HG02610 (cell line): ENCODE measurements at regions not wholly inside any gene's neighbourhood (a gene's known extent, or its start where the extent isn't known, plus 50 kb on each side); places are given as distances from the start of the nearest gene placed in this dataset.

Source experiments
- ATAC-seq: cut with Tn5 transposase; IDR thresholded peaks from one replicate; pipeline ENCODE4 v1.9.1; 2021; ENCODE audit warnings: mild to moderate bottlenecking, moderate library complexity; ENCODE audit not compliant: unreplicated experiment

- ATAC-seq: no peak
Measured at GRCh38 chr13:30128095-30128494, 179.3 kb downstream of the KATNAL1 start.

DNA sequence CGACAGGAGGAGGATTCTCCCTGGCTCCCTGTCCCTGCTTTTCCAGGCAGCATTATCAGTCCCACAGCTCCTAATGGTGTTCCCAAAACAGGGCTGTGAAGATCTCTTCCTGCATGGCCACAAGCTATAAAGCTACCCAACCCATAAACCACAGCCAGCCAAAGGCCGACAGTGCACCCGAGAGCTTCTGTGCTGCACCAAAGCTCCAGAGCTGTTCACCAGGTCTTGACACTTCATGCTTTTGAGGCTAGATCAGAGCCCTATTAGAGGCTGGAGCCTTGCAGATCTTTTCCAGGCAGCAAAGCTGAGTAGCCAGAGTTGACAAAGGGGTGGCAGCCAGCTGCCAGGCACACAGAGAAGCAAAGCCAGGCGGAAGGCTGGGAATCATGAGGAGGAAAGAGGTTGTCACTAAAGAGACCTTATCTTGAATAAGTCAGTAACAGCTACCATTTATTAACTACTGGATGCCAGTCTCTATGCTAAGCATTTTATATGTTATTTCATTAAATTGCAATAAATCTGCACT lies 180.4 kb downstream of the KATNAL1 start:
- ATAC-seq: no peak

GRCh38 chr13:30125422-30126073 lies 181.8 kb downstream of the KATNAL1 start:
- ATAC-seq: no peak

GRCh38 chr13:30124131-30124768 lies 183.1 kb downstream of the KATNAL1 start:
- ATAC-seq: no peak

GRCh38 chr13:30123575-30123974 lies 183.8 kb downstream of the KATNAL1 start:
- ATAC-seq: no peak

DNA sequence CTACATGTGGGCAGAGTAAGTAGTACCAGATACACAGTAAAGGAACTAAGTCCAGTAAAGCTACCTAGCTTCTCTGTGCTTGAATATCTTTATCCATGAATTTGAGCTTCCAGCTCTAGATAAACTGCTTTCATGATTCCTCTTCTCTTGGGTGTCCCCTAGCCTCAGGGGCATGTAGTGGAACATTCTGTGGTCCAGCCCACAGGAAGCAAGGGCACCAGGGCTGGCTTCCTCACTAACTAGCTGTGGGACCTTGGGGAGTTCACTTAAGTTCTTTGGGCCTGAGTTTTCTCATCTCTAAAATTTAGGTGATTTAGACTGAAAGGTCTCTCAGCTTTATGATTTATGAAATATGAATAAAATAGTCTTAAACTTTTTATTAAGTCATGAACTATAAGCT lies 185.7 kb downstream of the KATNAL1 start:
- ATAC-seq: no peak

- no peak for ATAC-seq
Measured at GRCh38 chr13:30121244-30121643, 186.1 kb downstream of the KATNAL1 start.

DNA sequence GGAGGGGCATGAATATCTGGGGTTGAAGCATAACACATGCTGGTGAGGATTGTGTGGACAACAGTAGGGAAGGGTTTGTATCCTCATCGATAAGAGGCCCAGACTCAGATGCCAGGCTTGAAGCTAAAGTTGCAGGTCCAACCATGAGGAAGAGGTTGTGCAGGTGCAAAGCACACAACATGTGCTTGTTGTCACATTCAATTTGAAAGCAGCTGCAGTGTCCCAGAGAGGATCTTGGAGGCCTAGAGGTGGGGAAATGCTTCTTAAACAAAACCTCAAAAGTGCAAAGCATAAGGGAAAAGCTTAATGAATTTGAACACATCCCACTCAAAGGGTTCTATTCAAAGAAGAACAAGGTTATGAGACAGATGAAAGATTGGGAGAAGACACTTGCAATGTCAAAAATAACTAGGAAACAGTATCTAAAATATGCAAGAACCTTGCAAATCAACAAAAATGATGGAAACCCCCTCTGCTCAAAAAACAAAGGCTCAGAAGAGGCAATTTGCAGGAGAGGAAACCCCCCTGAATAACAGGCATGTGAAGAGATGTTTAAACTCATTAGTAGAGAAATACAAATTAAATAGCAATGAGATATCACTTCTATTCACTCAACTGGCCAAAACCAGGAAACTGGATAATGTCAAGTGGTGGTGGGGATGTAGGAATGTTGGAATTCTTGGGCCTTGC lies 187.1 kb downstream of the KATNAL1 start:
- ATAC-seq: no peak

DNA sequence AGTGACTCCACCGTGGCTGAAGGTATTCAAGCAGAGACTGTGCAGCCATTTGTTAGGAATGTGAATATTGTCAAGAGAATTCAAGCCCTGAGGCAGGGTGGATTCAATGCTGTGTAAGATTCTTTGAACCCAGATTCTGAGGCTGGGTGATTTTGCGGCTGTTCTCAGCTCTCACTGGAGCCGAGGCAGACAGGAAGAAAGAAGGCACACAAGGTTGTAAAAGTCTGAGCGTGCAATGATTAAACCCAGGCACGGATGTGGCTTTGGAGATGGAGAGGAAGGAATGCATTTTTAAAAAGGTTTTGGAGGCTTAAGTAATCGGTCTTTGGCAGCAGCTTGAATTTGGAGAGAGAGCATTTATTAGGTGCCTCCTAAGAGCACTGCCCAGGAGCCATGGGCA lies 187.9 kb downstream of the KATNAL1 start:
- no peak for ATAC-seq

DNA sequence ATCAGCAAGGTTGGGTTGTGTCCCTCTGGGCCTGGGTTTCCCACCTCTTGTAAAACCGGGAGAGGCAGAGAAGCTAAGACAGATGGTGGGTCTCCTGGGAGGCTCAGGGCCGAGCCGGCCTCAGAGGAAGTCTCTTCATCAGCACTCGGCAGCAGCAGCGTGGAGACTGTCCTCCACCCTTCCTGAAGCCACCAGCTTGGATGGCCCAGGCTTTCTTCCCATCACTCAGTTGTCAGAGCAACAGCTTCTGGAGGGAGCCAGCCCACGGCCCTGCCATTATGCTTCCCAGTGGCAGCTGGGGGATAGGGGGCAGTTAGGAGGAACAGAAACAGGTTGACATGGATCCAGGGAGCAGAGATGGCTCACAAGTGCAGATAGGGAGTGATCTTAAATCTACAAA lies 191.0 kb downstream of the KATNAL1 start:
- ATAC-seq: no peak

DNA sequence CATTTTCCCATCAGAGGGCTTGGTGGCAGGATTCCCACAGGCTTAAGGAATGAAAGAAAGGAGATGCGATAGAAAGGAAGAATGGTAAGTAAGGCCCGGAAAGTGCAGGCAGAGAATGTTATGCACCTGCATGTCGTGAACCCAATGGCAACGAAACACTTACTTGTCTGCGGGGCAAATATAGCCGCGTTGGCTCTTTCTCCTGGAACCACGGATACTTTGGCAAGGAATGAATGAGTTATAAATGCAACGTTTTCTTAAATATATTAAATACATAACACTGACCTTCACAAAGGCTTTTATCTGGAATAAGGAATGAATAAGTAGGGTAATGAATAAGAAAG lies 192.1 kb downstream of the KATNAL1 start:
- ATAC-seq: no peak

- peak; percentile 86 for ATAC-seq
Measured at GRCh38 chr13:30114571-30115256, 192.6 kb downstream of the KATNAL1 start.

GRCh38 chr13:30113983-30114570 lies 193.3 kb downstream of the KATNAL1 start:
- no peak for ATAC-seq

- ATAC-seq: no peak
Measured at GRCh38 chr13:30113551-30113950, 193.8 kb downstream of the KATNAL1 start.

DNA sequence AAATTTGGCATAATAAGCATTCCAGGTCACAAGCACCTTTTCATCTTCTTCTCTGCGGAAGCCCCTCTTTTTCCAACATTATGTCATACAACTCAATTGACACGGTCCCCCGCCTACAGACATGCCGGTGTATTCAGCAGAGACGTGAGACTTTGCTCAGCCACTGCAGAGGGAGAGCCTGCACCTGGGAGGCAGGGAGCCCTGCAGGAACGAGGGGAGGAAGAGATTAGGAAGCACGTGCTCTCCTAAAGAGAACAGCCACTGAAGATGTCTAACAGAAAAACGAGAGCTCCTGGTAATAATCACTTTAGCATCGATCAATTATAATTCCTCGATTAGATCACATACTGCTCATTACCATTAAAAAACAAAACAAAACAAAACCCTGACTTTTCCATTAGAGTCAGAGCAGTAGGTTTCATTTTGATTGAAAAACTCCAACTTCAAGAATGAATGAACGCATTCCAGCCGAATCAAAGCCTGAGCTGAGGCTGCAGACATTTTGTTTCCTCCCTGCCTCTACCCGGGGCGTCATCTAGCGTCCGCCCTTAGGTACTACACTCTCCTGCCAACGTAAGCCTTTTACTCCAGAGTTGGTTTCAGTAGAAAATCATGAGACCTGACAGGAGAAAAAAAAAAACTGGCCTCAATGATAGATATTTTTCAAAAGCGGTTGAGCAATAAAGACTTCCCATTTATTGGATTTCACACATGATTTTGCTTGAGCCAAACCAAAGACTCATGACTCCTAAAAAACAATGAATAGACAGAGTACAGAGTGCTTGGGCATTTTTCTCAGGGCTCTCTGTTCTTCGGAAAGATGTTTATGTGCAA lies 194.5 kb downstream of the KATNAL1 start:
- ATAC-seq: no peak

- ATAC-seq: no peak
Measured at GRCh38 chr13:30111810-30112209, 195.5 kb downstream of the KATNAL1 start.

DNA sequence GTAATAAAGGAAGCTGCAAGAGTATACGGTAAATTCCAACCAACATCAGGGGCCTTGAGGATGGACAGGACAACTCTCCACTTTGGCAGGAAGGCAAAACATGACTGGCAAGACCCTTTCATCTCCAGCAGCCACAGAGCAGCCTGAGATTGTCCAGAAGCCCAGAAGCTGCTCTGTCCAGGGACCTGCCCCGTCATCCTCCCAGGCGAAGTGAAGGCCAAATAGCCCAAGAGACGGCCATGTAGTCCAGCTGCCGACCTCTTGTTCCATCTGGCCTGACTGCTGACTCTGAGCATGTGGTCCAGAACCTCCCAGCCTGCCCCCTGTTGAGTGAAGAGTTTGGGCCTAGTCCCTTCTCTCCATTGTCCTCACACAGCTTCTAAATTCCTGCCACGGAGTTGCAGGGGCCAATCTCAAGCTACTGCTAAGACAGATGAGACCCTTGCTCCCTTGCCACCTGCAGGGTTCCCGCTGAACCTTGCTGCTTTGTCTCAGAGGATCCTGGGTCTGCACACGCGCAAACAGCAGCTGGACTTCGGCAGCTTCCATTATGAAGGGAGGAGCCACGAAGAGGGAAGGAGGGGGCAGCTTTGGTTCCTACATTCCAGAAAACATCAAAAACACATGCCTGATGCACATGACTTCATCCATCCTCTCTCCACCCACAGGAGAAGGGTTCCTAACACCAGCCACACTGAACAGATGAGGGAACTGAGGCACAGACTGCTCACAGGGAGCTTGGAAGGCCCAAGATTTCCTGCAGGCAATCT lies 196.9 kb downstream of the KATNAL1 start:
- no peak for ATAC-seq

GRCh38 chr13:30109471-30110135 lies 197.7 kb downstream of the KATNAL1 start:
- no peak for ATAC-seq

DNA sequence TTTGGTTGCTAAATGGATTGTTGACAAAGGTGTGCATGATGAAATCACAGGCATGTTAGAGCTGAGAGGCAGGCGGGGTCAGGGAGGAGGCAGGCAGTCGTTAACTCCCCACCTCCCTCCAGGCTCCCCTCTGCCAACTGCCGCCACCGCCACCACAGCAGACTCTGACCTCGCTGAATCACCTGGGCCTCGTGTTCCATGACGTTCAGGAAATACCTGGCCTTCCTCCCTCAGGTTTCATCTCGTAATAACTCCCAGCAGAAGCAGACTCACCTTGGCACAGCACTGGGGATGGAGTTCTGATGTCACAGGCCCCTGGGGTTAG lies 198.5 kb downstream of the KATNAL1 start:
- no peak for ATAC-seq
